C4-2B (cell line): ENCODE measurements at regions not wholly inside any gene's neighbourhood (a gene's known extent, or its start where the extent isn't known, plus 50 kb on each side); places are given as distances from the start of the nearest gene placed in this dataset.

Source experiments
- H3K27ac ChIP-seq: fragments of 450-650 bp; 2 replicates; pipeline ENCODE4 v1.5.1; 2017
- ZFX ChIP-seq: fragments of 450-650 bp; IDR thresholded peaks from 2 replicates; pipeline ENCODE4 v1.6.1; 2017
- TF ChIP-seq, protein P1 (sequence below): fragments of 450-650 bp; conservative IDR thresholded peaks from 2 replicates; pipeline ENCODE4 v1.5.1; 2017; ENCODE audit warnings: mild to moderate bottlenecking

DNA sequence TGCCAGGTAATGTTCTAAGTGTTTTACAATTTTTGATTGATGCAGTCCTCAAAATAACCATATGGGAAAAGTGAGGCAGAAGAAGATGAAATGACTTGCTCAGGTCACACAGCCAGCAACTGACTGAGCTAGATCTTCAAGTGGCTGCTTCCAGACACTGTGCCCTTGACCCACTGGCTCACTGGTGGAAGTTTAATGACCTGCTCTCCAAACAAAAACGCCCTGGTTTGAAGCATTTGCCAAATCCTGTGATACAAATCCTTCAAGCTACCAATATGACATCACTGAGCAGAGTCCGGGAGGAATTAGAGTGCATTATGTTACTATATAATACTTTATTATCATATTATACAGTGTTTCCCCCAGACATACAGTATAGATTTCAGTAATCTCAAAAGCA lies 459.4 kb downstream of the GADD45G start:
- peak overlapping the region; percentile 55; the same call in 1 of the 2 replicates for H3K27ac ChIP-seq
- no peak for TF ChIP-seq ZFX
- TF ChIP-seq, protein P1, sequence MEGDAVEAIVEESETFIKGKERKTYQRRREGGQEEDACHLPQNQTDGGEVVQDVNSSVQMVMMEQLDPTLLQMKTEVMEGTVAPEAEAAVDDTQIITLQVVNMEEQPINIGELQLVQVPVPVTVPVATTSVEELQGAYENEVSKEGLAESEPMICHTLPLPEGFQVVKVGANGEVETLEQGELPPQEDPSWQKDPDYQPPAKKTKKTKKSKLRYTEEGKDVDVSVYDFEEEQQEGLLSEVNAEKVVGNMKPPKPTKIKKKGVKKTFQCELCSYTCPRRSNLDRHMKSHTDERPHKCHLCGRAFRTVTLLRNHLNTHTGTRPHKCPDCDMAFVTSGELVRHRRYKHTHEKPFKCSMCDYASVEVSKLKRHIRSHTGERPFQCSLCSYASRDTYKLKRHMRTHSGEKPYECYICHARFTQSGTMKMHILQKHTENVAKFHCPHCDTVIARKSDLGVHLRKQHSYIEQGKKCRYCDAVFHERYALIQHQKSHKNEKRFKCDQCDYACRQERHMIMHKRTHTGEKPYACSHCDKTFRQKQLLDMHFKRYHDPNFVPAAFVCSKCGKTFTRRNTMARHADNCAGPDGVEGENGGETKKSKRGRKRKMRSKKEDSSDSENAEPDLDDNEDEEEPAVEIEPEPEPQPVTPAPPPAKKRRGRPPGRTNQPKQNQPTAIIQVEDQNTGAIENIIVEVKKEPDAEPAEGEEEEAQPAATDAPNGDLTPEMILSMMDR = no peak

DNA sequence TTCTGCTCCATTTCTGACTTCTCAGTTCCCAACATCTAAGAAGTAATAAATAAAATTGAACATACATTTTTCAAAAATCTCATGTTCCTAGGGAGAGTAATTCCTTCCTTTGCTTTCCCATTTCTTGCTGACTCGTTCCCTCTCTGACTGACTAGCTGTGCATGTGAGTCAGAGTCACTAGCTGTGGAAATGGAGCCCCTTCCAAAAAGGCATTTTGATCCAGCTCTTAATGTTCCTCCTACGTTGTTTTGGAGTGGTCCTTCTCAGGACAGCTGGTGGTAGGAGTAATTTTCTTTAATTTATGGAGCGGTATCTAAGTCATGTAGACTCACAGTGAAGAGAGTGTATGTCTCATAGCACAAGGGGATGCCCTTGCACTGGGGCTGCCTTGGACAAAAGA lies 460.2 kb downstream of the GADD45G start:
- TF ChIP-seq, protein P1 = no peak
- TF ChIP-seq ZFX = no peak
- no peak overlapping the region; the same call in 1 of the 2 replicates for H3K27ac ChIP-seq

DNA sequence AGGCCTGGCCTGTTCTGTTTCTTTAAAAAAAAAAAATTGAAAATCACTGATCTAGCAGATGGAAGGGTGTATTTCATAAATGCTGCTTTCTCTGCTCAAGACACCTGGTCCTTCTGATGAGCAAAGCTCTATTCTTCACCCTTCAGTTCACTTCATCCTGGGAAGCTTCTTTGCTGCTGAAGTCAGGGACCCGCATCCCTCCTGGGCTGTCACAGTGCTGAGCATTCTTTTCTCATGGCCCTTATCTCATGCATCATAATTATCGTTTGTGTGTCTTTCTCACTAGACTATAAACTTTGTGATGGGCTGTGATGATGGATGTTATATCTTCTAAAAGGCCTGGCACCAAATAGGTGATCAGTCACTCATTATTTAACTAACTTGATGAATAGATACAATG lies 461.0 kb downstream of the GADD45G start:
- no peak overlapping the region for H3K27ac ChIP-seq
- TF ChIP-seq, protein P1 = no peak
- TF ChIP-seq ZFX = no peak

DNA sequence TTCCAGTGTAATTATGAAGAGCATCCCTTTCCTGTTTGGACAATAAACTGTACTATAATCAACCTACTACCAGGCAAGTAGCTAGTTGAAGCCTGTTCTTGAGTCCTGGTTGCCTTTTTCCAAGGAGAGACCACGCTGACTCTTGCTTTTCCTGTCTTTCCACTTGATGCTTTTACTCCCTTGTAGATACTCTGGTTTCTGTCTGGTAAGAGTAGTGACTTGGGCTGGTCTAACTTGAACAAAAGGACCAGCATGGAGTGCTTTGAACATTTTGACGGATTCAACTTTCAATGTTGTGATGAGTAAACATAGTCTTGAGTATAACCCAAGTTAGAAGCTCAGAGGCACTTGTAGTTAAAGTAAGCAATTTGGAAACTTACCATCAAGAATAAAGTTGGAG lies 464.3 kb downstream of the GADD45G start:
- TF ChIP-seq, protein P1 = no peak
- no peak for TF ChIP-seq ZFX
- H3K27ac ChIP-seq = no peak overlapping the region

DNA sequence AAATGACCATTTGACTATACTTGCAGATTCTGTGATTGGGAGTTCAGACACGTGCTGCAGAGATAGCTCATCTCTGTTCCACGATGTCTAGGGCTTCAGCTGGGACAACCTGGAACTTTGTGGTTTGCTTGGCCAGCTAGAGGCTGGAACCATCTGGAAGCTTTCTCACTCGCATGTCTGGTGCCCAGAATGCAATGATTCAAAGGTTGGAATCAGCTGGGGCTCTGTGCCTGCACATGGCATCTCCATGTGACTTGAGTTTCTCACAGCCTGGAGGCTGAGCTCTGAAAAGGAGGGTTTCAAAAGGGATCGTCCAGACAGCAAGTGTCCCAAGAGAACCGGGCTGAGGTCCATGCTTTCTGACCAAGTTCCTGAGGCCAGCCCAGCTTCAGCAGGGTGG lies 465.2 kb downstream of the GADD45G start:
- no peak for TF ChIP-seq ZFX
- TF ChIP-seq, protein P1 = no peak
- H3K27ac ChIP-seq = no peak overlapping the region

DNA sequence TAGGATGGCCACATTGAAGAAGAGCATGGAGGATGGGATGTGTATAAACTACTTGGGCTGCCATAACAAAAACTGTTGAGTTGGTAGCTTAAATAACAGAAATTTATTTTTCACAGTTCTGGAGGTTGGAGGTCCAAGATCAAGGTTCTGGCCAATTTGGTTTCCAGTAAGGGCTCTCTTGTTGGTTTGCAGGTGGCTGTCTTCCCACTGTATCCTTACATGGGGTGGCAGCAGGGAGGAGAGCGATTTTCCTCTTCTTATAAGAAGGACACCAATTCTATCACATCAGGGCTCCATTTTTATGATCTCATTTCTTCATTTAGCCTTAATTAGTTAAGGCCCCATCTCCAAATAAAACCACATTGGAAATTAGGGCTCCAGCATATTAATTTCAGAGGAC lies 465.7 kb downstream of the GADD45G start:
- no peak overlapping the region for H3K27ac ChIP-seq
- TF ChIP-seq, protein P1 = no peak
- no peak for TF ChIP-seq ZFX

DNA sequence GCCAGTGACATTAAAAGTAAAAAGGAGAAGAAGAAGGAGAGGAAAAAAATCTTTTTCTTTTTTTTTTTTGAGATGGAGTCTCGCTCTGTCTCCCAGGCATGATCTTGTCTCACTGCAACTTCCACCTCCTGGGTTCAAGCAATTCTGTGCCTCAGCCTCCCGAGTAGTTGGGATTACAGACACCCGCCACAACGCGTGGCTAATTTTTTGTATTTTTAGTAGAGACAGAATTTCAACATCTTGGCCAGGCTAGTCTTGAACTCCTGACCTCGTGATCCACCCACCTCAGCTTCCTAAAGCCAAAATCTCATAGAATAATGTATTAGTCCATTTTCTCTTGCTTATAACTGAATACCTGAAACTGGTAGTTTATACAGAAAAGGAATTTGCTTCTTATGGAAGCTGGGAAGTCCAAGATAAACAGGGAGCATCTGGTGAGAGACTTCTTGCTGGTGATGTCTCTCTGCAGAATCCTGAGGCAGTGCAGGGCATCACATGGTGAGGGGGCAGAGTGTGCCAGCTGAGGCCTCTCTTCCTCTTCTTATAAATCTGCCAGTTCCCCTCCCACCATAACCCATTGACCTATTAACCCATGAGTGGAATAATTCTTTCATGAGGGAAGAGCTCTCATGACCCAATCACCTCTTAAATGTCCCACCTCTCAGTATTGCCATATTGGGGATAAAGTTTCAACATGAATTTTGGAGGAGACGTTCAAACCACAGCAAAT lies 466.3 kb downstream of the GADD45G start:
- H3K27ac ChIP-seq = no peak overlapping the region
- TF ChIP-seq, protein P1 = no peak
- no peak for TF ChIP-seq ZFX
